Liver (tissue), 8 donors: ENCODE measurements at regions not wholly inside any gene's neighbourhood (a gene's known extent, or its start where the extent isn't known, plus 50 kb on each side); places are given as distances from the start of the nearest gene placed in this dataset.

ENCODE experiments used
- DNase-seq: peaks from one replicate; pipeline ENCODE4 v3.0.0-alpha.2; 2017; ENCODE audit warnings: low spot score
- H3K27ac ChIP-seq, 2 donors: one replicate each; pipeline ENCODE4 v1.7.0; 2013; ENCODE audit warnings: inconsistent platforms in 2 of 2, low read length in 2 of 2, control low read depth in 1 of 2, low read depth in 1 of 2, mild to moderate bottlenecking in 1 of 2
- H3K27me3 ChIP-seq, 4 donors: one replicate each; pipeline versions ENCODE4 v1.6.1 to v1.7.0; 2013; ENCODE audit warnings: low read length in 3 of 4, inconsistent platforms in 1 of 4, mild to moderate bottlenecking in 1 of 4, moderate library complexity in 1 of 4; ENCODE audit not compliant: control insufficient read depth in 4 of 4, insufficient read depth in 4 of 4
- H3K36me3 ChIP-seq, 4 donors: one replicate each; pipeline versions ENCODE4 v1.6.1 to v1.7.0; 2013; ENCODE audit warnings: low read length in 3 of 4, mild to moderate bottlenecking in 3 of 4, low read depth in 1 of 4, moderate library complexity in 1 of 4; ENCODE audit not compliant: control insufficient read depth in 4 of 4, insufficient read depth in 3 of 4
- H3K4me1 ChIP-seq, 4 donors: one replicate each; pipeline versions ENCODE4 v1.6.1 to v1.7.0; 2013; ENCODE audit warnings: low read length in 3 of 4, mild to moderate bottlenecking in 3 of 4, moderate library complexity in 1 of 4; ENCODE audit not compliant: control insufficient read depth in 4 of 4, insufficient read depth in 4 of 4
- H3K4me3 ChIP-seq, 3 donors: one replicate each; pipeline versions ENCODE4 v1.6.1 to v1.7.0; 2013; ENCODE audit warnings: low read length in 3 of 3, control low read depth in 1 of 3, low read depth in 1 of 3, mild to moderate bottlenecking in 1 of 3
- H3K9ac ChIP-seq, 2 donors: one replicate each; pipeline ENCODE4 v1.7.0; 2013; ENCODE audit warnings: low read length in 2 of 2, mild to moderate bottlenecking in 2 of 2, moderate library complexity in 2 of 2, control low read depth in 1 of 2, low read depth in 1 of 2
- H3K9me3 ChIP-seq, 4 donors: one replicate each; pipeline versions ENCODE4 v1.6.1 to v1.7.0; 2013; ENCODE audit warnings: low read length in 3 of 4; ENCODE audit not compliant: control insufficient read depth in 4 of 4
- ATF3 ChIP-seq: IDR thresholded peaks from 2 replicates; pipeline ENCODE4 v1.6.1; 2016; ENCODE audit warnings: antibody characterized with exemption
- EGR1 ChIP-seq, 2 donors: IDR thresholded peaks; 2 replicates each; pipeline ENCODE4 v1.6.1; 2016 to 2018; ENCODE audit warnings: antibody characterized with exemption in 2 of 2, low read depth in 2 of 2
- FOXA1 ChIP-seq: IDR thresholded peaks from 2 replicates; pipeline ENCODE4 v1.6.1; 2016; ENCODE audit warnings: antibody characterized with exemption
- FOXA2 ChIP-seq: IDR thresholded peaks from 2 replicates; pipeline ENCODE4 v1.6.1; 2016; ENCODE audit warnings: antibody characterized with exemption
- GABPA ChIP-seq, 2 donors: IDR thresholded peaks in 1 of 2; conservative IDR thresholded peaks in 1 of 2; 2 replicates each; pipeline ENCODE4 v1.6.1; 2016; ENCODE audit warnings: antibody characterized with exemption in 2 of 2, mild to moderate bottlenecking in 1 of 2, moderate library complexity in 1 of 2
- HNF4A ChIP-seq, 2 donors: conservative IDR thresholded peaks; 2 replicates each; pipeline ENCODE4 v1.6.1; 2016; ENCODE audit warnings: antibody characterized with exemption in 2 of 2, mild to moderate bottlenecking in 2 of 2
- JUND ChIP-seq, 2 donors: IDR thresholded peaks; 2 replicates each; pipeline ENCODE4 v1.6.1; 2016; ENCODE audit warnings: antibody characterized with exemption in 2 of 2
- NR2F2 ChIP-seq: IDR thresholded peaks from 2 replicates; pipeline ENCODE4 v1.6.1; 2016; ENCODE audit warnings: antibody characterized with exemption
- RAD21 ChIP-seq, 2 donors: IDR thresholded peaks; 2 replicates each; pipeline ENCODE4 v1.6.1; 2016; ENCODE audit warnings: antibody characterized with exemption in 2 of 2, mild to moderate bottlenecking in 2 of 2
- REST ChIP-seq: IDR thresholded peaks from 2 replicates; pipeline ENCODE4 v1.6.1; 2016; ENCODE audit warnings: antibody characterized with exemption, mild to moderate bottlenecking
- SP1 ChIP-seq: IDR thresholded peaks from 2 replicates; pipeline ENCODE4 v1.6.1; 2018; ENCODE audit warnings: antibody characterized with exemption, mild to moderate bottlenecking
- TAF1 ChIP-seq: conservative IDR thresholded peaks from 2 replicates; pipeline ENCODE4 v1.6.1; 2016; ENCODE audit warnings: antibody characterized with exemption, mild to moderate bottlenecking
- YY1 ChIP-seq: IDR thresholded peaks from 2 replicates; pipeline ENCODE4 v1.6.1; 2016; ENCODE audit warnings: antibody characterized with exemption, mild to moderate bottlenecking
- WGBS: extraction: QIAGEN DNeasy Blood & Tissue Kit; methylation state at CpG from one replicate; pipeline ENCODE4 v1.1.7; 2013; 5-methylcytosine and 5-hydroxymethylcytosine counted together
- TF ChIP-seq, protein P1 (sequence below): fragments of 150-350 bp; IDR thresholded peaks from 2 replicates; pipeline ENCODE4 v1.5.1; 2017; ENCODE audit warnings: improper control_type of control experiment, low read depth, low read length; ENCODE audit not compliant: missing input control
- TF ChIP-seq, protein P2 (sequence below): IDR thresholded peaks from 2 replicates; pipeline ENCODE4 v1.6.1; 2016; ENCODE audit warnings: antibody characterized with exemption
- donor health status: healthy.
- donor health status: healthy.
- donor health status: healthy.
- donor health status: healthy.
- donor health status: healthy.

DNA sequence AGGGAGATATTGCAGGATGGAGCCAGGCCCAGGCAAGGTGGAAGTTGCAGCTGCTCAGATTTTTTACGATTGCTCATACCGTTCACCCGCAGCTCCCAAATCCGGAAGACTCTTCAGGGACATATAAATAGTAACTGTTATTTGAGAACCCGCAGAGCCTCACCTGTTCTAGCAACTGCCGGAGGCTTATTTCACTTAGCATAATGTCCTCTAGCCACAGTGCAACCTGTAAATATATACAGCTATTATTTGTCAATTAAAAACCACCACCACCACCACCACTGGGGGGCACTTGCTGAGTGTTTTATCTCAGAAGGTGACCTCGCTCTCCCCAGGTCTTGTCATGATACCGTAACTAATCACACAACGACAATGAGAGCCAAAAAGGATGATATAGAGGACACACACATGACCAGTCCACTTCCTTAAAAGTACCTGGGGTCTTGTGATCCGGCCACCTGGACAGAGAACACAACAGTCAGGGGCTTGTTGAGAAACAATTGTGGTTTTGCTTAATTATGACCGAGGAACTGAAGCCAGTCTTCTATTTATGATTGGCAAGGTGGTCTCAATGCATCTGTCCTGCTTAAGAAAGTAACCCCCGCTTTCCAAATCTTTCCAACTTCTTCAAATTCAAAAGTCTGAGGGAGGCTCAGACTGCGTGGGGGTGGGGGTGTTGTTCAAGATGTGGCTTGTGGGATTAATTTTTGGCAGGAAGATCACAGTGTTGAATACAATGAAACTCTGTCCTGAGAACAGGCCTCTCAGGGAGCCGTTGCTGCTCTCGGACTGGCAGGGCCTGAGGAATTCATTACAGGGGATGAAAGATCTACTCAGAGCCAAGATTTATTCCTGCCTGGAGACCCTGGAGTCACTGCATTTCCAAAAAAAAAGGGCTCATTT, 72.3 kb upstream of the PRNP start:
- no peaks in the 10 kb centered on the region for H3K9me3 ChIP-seq
- H3K4me3 ChIP-seq, result no peak overlapping the region
- H3K27me3 ChIP-seq, result peaks cover 0 to 2% (median 0%) of the 10 kb centered on the region in 4 donors
- no peaks in the 10 kb centered on the region for H3K36me3 ChIP-seq
- peak; percentile 44 for DNase-seq
- no peaks in the 10 kb centered on the region for H3K4me1 ChIP-seq
- TF ChIP-seq FOXA2 (no peak), RAD21 (IDR thresholded peaks at IDR 0.05) (peak; percentile 64 to 65)
- H3K9ac ChIP-seq, result no peak overlapping the region
- H3K27ac ChIP-seq, result no peak overlapping the region
- WGBS, result 66% methylated on average over 15 of the region's 15 CpGs

DNA sequence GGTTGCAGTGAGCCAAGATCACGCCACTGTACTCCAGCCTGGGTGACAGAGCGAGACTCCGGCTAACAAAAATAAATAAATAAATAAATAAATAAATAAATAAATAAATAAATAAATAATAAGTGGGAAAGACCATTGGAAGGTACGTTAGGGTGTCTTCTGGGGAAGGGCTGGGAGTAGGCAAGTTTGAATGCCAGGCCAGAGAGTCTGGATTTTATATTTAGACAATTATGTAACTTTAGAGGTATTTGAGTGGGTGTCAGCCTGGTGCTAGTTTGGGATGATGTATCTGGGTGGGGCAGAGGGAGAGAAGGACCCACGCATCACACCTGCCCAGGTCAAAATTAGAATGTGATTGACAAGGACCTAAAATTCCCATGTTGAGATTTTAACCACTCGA, 73.1 kb upstream of the PRNP start:
- no peak overlapping the region for H3K9ac ChIP-seq
- H3K9me3 ChIP-seq, result no peaks in the 10 kb centered on the region
- no peak for TF ChIP-seq EGR1 (IDR thresholded peaks at IDR 0.05; ENCODE audit: low read depth in 2 of 2)
- TF ChIP-seq SP1, result no peak
- no peak for TF ChIP-seq TAF1
- no peak for TF ChIP-seq HNF4A (conservative IDR thresholded peaks at IDR 0.05)
- WGBS, result 90% methylated on average over 6 of the region's 6 CpGs
- no peaks in the 10 kb centered on the region for H3K27me3 ChIP-seq
- no peak overlapping the region for H3K4me3 ChIP-seq
- no peaks in the 10 kb centered on the region for H3K4me1 ChIP-seq
- DNase-seq, result no peak
- no peaks in the 10 kb centered on the region for H3K36me3 ChIP-seq
- no peak overlapping the region for H3K27ac ChIP-seq

- DNase-seq, result no peak
- Histone ChIP-seq H3K36me3 (no peaks in the 10 kb centered on the region), H3K9me3 (no peaks in the 10 kb centered on the region), H3K27me3 (peaks cover 0 to 3% (median 0%) of the 10 kb centered on the region in 4 donors), H3K27ac (no peak overlapping the region), H3K4me1 (no peaks in the 10 kb centered on the region), H3K4me3 (no peak overlapping the region), H3K9ac (no peak overlapping the region)
- TF ChIP-seq RAD21 (IDR thresholded peaks at IDR 0.05), result no peak
- TF ChIP-seq HNF4A (conservative IDR thresholded peaks at IDR 0.05), result no peak
- TF ChIP-seq EGR1 (IDR thresholded peaks at IDR 0.05; ENCODE audit: low read depth in 2 of 2), result no peak
- no peak for TF ChIP-seq FOXA1
- TF ChIP-seq FOXA2, result no peak
- no peak for TF ChIP-seq NR2F2
- TF ChIP-seq TAF1, result no peak
- 89% methylated on average over 9 of the region's 9 CpGs for WGBS
These were observed 75.4 kb upstream of the PRNP start for GRCh38 chr20:4610871-4611270.

DNA sequence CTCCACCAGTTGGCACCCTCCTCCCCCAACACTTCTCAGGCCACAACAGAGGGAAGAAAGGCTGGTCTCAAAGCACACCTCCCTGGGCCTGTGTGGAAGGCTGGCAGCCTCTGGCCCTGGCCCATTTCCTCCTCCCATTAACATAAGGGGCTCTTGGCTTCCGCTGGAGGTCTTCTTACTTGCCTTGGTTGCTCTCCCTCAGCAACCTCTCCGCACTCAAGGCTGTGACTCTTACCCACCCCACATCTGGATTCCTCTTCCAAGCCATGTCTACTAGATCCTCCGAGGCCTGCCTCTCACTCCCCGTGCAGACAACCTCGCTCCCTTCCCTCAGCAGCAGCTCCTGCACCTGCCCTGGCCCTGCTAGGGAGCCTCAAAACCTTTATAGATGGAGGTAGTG, 76.7 kb upstream of the PRNP start:
- 92% methylated on average over 5 of the region's 5 CpGs for WGBS
- peaks cover 0 to 3% (median 0%) of the 10 kb centered on the region in 4 donors for H3K27me3 ChIP-seq
- H3K9ac ChIP-seq, result no peak overlapping the region
- H3K36me3 ChIP-seq, result no peaks in the 10 kb centered on the region
- H3K9me3 ChIP-seq, result no peaks in the 10 kb centered on the region
- no peak overlapping the region for H3K27ac ChIP-seq
- DNase-seq, result no peak
- H3K4me1 ChIP-seq, result no peaks in the 10 kb centered on the region
- no peak overlapping the region for H3K4me3 ChIP-seq
- TF ChIP-seq YY1 (no peak), REST (no peak), FOXA2 (no peak), JUND (IDR thresholded peaks at IDR 0.05) (no peak), NR2F2 (no peak), ATF3 (no peak), FOXA1 (no peak), GABPA (IDR thresholded peaks at IDR 0.05 in 1 of 2, conservative IDR thresholded peaks at IDR 0.05 in 1 of 2) (no peak), SP1 (no peak), TAF1 (no peak)
- TF ChIP-seq, protein P1, sequence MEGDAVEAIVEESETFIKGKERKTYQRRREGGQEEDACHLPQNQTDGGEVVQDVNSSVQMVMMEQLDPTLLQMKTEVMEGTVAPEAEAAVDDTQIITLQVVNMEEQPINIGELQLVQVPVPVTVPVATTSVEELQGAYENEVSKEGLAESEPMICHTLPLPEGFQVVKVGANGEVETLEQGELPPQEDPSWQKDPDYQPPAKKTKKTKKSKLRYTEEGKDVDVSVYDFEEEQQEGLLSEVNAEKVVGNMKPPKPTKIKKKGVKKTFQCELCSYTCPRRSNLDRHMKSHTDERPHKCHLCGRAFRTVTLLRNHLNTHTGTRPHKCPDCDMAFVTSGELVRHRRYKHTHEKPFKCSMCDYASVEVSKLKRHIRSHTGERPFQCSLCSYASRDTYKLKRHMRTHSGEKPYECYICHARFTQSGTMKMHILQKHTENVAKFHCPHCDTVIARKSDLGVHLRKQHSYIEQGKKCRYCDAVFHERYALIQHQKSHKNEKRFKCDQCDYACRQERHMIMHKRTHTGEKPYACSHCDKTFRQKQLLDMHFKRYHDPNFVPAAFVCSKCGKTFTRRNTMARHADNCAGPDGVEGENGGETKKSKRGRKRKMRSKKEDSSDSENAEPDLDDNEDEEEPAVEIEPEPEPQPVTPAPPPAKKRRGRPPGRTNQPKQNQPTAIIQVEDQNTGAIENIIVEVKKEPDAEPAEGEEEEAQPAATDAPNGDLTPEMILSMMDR, result no peak
- TF ChIP-seq, protein P2, sequence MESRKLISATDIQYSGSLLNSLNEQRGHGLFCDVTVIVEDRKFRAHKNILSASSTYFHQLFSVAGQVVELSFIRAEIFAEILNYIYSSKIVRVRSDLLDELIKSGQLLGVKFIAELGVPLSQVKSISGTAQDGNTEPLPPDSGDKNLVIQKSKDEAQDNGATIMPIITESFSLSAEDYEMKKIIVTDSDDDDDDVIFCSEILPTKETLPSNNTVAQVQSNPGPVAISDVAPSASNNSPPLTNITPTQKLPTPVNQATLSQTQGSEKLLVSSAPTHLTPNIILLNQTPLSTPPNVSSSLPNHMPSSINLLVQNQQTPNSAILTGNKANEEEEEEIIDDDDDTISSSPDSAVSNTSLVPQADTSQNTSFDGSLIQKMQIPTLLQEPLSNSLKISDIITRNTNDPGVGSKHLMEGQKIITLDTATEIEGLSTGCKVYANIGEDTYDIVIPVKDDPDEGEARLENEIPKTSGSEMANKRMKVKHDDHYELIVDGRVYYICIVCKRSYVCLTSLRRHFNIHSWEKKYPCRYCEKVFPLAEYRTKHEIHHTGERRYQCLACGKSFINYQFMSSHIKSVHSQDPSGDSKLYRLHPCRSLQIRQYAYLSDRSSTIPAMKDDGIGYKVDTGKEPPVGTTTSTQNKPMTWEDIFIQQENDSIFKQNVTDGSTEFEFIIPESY, result no peak
